Calu3 (cell line): ENCODE measurements at regions not wholly inside any gene's neighbourhood (a gene's known extent, or its start where the extent isn't known, plus 50 kb on each side); places are given as distances from the start of the nearest gene placed in this dataset.
A peak's percentile ranks its signal among the peaks of the same experiment; 100 is the strongest.

Source experiments
- BruUV-seq: library from RNA; stranded (reverse); fragments of 400-500 nt; replicated peaks from 2 replicates; lab custom pipeline; 2021; lab: Mats Ljungman, UMichigan
- CTCF ChIA-PET: fragments of 300-600 bp; sonication (Branson Sonifier 250); formaldehyde crosslinking; loops from one replicate; lab custom pipeline; 2022; ENCODE audit warnings: antibody characterized with exemption; lab: Charles Lee
- DNase-seq: peaks from one replicate; pipeline ENCODE4 v3.0.0; 2022
- H3K27ac Mint-ChIP-seq: one replicate; pipeline ENCODE4 v1.8.0; 2022; ENCODE audit warnings: mixed read lengths; ENCODE audit not compliant: unreplicated experiment
- H3K27me3 Mint-ChIP-seq: one replicate; pipeline ENCODE4 v1.8.0; 2022; ENCODE audit warnings: mixed read lengths; ENCODE audit not compliant: unreplicated experiment
- H3K36me3 Mint-ChIP-seq: one replicate; pipeline ENCODE4 v1.8.0; 2022; ENCODE audit warnings: mild to moderate bottlenecking, moderate library complexity, mixed read lengths; ENCODE audit not compliant: insufficient read depth, unreplicated experiment
- H3K4me1 Mint-ChIP-seq: one replicate; pipeline ENCODE4 v1.8.0; 2022; ENCODE audit warnings: mild to moderate bottlenecking, low read depth, mixed read lengths; ENCODE audit not compliant: unreplicated experiment
- H3K4me3 Mint-ChIP-seq: one replicate; pipeline ENCODE4 v1.8.0; 2022; ENCODE audit warnings: mild to moderate bottlenecking, low read depth, moderate library complexity, mixed read lengths; ENCODE audit not compliant: unreplicated experiment
- H3K9me3 Mint-ChIP-seq: one replicate; pipeline ENCODE4 v1.8.0; 2022; ENCODE audit warnings: low read depth, mixed read lengths; ENCODE audit not compliant: unreplicated experiment
- CTCF ChIP-seq: fragments of 200-600 bp; IDR thresholded peaks from one replicate; pipeline ENCODE4 v1.8.0; 2022; ENCODE audit warnings: antibody characterized with exemption; ENCODE audit not compliant: unreplicated experiment
- intact Hi-C: fragments of 100-400 bp; cut with micrococcal nuclease; formaldehyde crosslinking; loops from one replicate; pipeline ENCODE4 v1.10.0; 2022; ENCODE audit not compliant: unreplicated experiment

- Mint-ChIP-seq H3K4me3 (no peak overlapping the region), H3K36me3 (no peaks in the 10 kb centered on the region), H3K4me1 (peaks cover 10% of the 10 kb centered on the region), H3K27me3 (no peaks in the 10 kb centered on the region), H3K27ac (no peak overlapping the region), H3K9me3 (no peaks in the 10 kb centered on the region)
- no peak for DNase-seq
- TF ChIP-seq CTCF: no peak
- intact Hi-C loops: no loop called here
- BruUV-seq: no TSS peak
- CTCF ChIA-PET: no interaction called here
Observed at GRCh38 chr6:169341065-169341464, 87.4 kb upstream of the THBS2 start.

GRCh38 chr6:169340395-169340794 is 86.7 kb upstream of the THBS2 start:
- Mint-ChIP-seq H3K4me1 (peaks cover 10% of the 10 kb centered on the region), H3K36me3 (no peaks in the 10 kb centered on the region), H3K4me3 (peak overlapping the region; percentile 17), H3K9me3 (no peaks in the 10 kb centered on the region), H3K27ac (peak overlapping the region; percentile 79), H3K27me3 (no peaks in the 10 kb centered on the region)
- no TSS peak for BruUV-seq
- no peak for TF ChIP-seq CTCF
- intact Hi-C loops: no loop called here
- CTCF ChIA-PET: no interaction called here
- peak; percentile 88 for DNase-seq

GRCh38 chr6:169339731-169340309 is 86.2 kb upstream of the THBS2 start:
- intact Hi-C loops: no loop called here
- Mint-ChIP-seq H3K9me3 (no peaks in the 10 kb centered on the region), H3K4me3 (peak overlapping the region; percentile 17), H3K27ac (peak overlapping the region; percentile 79), H3K27me3 (no peaks in the 10 kb centered on the region), H3K4me1 (peaks cover 10% of the 10 kb centered on the region), H3K36me3 (no peaks in the 10 kb centered on the region)
- TF ChIP-seq CTCF: no peak
- CTCF ChIA-PET: no interaction called here
- BruUV-seq: no TSS peak
- DNase-seq: peak; percentile 41

- no peak for DNase-seq
- intact Hi-C loops: no loop called here
- BruUV-seq: no TSS peak
- TF ChIP-seq CTCF: no peak
- Mint-ChIP-seq H3K27ac (no peak overlapping the region), H3K9me3 (no peaks in the 10 kb centered on the region), H3K4me3 (no peak overlapping the region), H3K27me3 (no peaks in the 10 kb centered on the region), H3K4me1 (peaks cover 10% of the 10 kb centered on the region), H3K36me3 (no peaks in the 10 kb centered on the region)
- CTCF ChIA-PET: no interaction called here
Observed at GRCh38 chr6:169339025-169339424, 85.4 kb upstream of the THBS2 start.
